Activated CD4-positive, alpha-beta T cell treated with anti-CD3 and anti-CD28 coated beads for 36 hours (primary cell): ENCODE measurements at regions not wholly inside any gene's neighbourhood (a gene's known extent, or its start where the extent isn't known, plus 50 kb on each side); places are given as distances from the start of the nearest gene placed in this dataset.
A peak's percentile ranks its signal among the peaks of the same experiment; 100 is the strongest.

Source experiments
- ATAC-seq: fragments of 200-7000 bp; cut with Tn5 transposase; one replicate; pipeline ENCODE4 v1.10.0; 2021; ENCODE audit warnings: mild to moderate bottlenecking, moderate library complexity
- CTCF ChIA-PET: fragments of 350-600 bp; sonication (Branson Sonifier 250); formaldehyde crosslinking; loops from one replicate; lab custom pipeline; 2021; ENCODE audit warnings: antibody characterized with exemption; lab: Charles Lee
- POLR2A ChIA-PET: fragments of 350-600 bp; sonication (Branson Sonifier 250); formaldehyde crosslinking; loops from one replicate; lab custom pipeline; 2021; ENCODE audit warnings: antibody characterized with exemption, inconsistent platforms; lab: Charles Lee
- DNase-seq: peaks from one replicate; pipeline ENCODE4 v3.0.0-alpha.2; 2020
- H3K27ac Mint-ChIP-seq: one replicate; pipeline ENCODE4 v1.8.0; 2021; ENCODE audit warnings: mixed read lengths
- H3K27me3 Mint-ChIP-seq: one replicate; pipeline ENCODE4 v1.8.0; 2021; ENCODE audit warnings: mixed read lengths
- H3K36me3 Mint-ChIP-seq: one replicate; pipeline ENCODE4 v1.8.0; 2021; ENCODE audit warnings: low read depth, mixed read lengths
- H3K4me1 Mint-ChIP-seq: one replicate; pipeline ENCODE4 v1.8.0; 2021; ENCODE audit warnings: mixed read lengths
- H3K4me3 Mint-ChIP-seq: one replicate; pipeline ENCODE4 v1.8.0; 2021; ENCODE audit warnings: mild to moderate bottlenecking, moderate library complexity, mixed read lengths
- H3K9me3 Mint-ChIP-seq: one replicate; pipeline ENCODE4 v1.8.0; 2021; ENCODE audit warnings: low read depth, mixed read lengths
- intact Hi-C, 2 experiments: fragments of 100-400 bp; cut with DNase I in 1 of 2; cut with micrococcal nuclease in 1 of 2; formaldehyde crosslinking; loops; one replicate each; pipeline versions ENCODE4 v1.14.2 to v1.15.1; 2022 to 2024; cut with DNase I, micrococcal nuclease

- H3K4me3 Mint-ChIP-seq: no peak overlapping the region
- no peaks in the 10 kb centered on the region for H3K27me3 Mint-ChIP-seq
- no peak for ATAC-seq
- ChIA-PET CTCF (no interaction called here), POLR2A (no interaction called here)
- no peak for DNase-seq
- H3K27ac Mint-ChIP-seq: no peak overlapping the region
- intact Hi-C loops: no loop called here
- H3K9me3 Mint-ChIP-seq: peaks cover 2% of the 10 kb centered on the region
- no peaks in the 10 kb centered on the region for H3K36me3 Mint-ChIP-seq
- H3K4me1 Mint-ChIP-seq: peaks cover 12% of the 10 kb centered on the region
Observed at GRCh38 chr17:77861981-77862645, 96.4 kb upstream of the TNRC6C start.

GRCh38 chr17:77862890-77863813 is 95.4 kb upstream of the TNRC6C start:
- POLR2A ChIA-PET: interaction anchor here (0.6 kb wide), 1 partner anchor 19 kb away, joined by 3 read pairs; no protein-coding TSS in a partner anchor
- intact Hi-C loops: no loop called here
- Mint-ChIP-seq H3K4me1 (peaks cover 2% of the 10 kb centered on the region), H3K27ac (no peak overlapping the region), H3K9me3 (peaks cover under 1% of the 10 kb centered on the region), H3K36me3 (no peaks in the 10 kb centered on the region), H3K27me3 (no peaks in the 10 kb centered on the region), H3K4me3 (no peak overlapping the region)
- ATAC-seq (no peak), DNase-seq (no peak)
- CTCF ChIA-PET: no interaction called here

- ATAC-seq (no peak), DNase-seq (no peak)
- H3K9me3 Mint-ChIP-seq: no peaks in the 10 kb centered on the region
- POLR2A ChIA-PET: interaction anchor here (0.6 kb wide), 1 partner anchor 20 kb away, joined by 3 read pairs; no protein-coding TSS in a partner anchor
- H3K4me1 Mint-ChIP-seq: no peaks in the 10 kb centered on the region
- no peak overlapping the region for H3K27ac Mint-ChIP-seq
- no peaks in the 10 kb centered on the region for H3K36me3 Mint-ChIP-seq
- H3K4me3 Mint-ChIP-seq: no peak overlapping the region
- intact Hi-C loops: no loop called here
- no peaks in the 10 kb centered on the region for H3K27me3 Mint-ChIP-seq
- CTCF ChIA-PET: no interaction called here
Observed at GRCh38 chr17:77863814-77864161, 94.7 kb upstream of the TNRC6C start.

GRCh38 chr17:77864234-77865111 is 94.0 kb upstream of the TNRC6C start:
- intact Hi-C loops: no loop called here
- POLR2A ChIA-PET: no interaction called here
- no peak for ATAC-seq

GRCh38 chr17:77865112-77865611 is 93.3 kb upstream of the TNRC6C start:
- Mint-ChIP-seq H3K36me3 (no peaks in the 10 kb centered on the region), H3K27ac (no peak overlapping the region), H3K9me3 (no peaks in the 10 kb centered on the region), H3K4me3 (no peak overlapping the region), H3K27me3 (no peaks in the 10 kb centered on the region), H3K4me1 (peaks cover 12% of the 10 kb centered on the region)
- intact Hi-C loops: no loop called here
- ChIA-PET CTCF (interaction anchor here (0.6 to 0.7 kb wide), 2 partner anchors 22 to 205 kb away, joined by 3 to 4 read pairs; no protein-coding TSS in a partner anchor), POLR2A (no interaction called here)
- ATAC-seq (no peak), DNase-seq (no peak)

More at GRCh38 chr17:77864234-77865111, 94.0 kb upstream of the TNRC6C start:
- no peak for DNase-seq
- H3K9me3 Mint-ChIP-seq: no peaks in the 10 kb centered on the region
- H3K4me1 Mint-ChIP-seq: peaks cover 6% of the 10 kb centered on the region
- H3K27me3 Mint-ChIP-seq: no peaks in the 10 kb centered on the region
- no peak overlapping the region for H3K4me3 Mint-ChIP-seq
- H3K36me3 Mint-ChIP-seq: no peaks in the 10 kb centered on the region
- CTCF ChIA-PET: interaction anchor here (0.7 kb wide), 1 partner anchor 205 kb away, joined by 4 read pairs; no protein-coding TSS in a partner anchor
- H3K27ac Mint-ChIP-seq: no peak overlapping the region

- no peak overlapping the region for H3K4me3 Mint-ChIP-seq
- DNase-seq: no peak
- H3K9me3 Mint-ChIP-seq: no peaks in the 10 kb centered on the region
- no peaks in the 10 kb centered on the region for H3K36me3 Mint-ChIP-seq
- H3K27me3 Mint-ChIP-seq: no peaks in the 10 kb centered on the region
- ChIA-PET POLR2A (no interaction called here), CTCF (interaction anchor here (0.6 kb wide), 1 partner anchor 22 kb away, joined by 3 read pairs; no protein-coding TSS in a partner anchor)
- no peak overlapping the region for H3K27ac Mint-ChIP-seq
- no peak for ATAC-seq
- intact Hi-C loops: no loop called here
- H3K4me1 Mint-ChIP-seq: peaks cover 12% of the 10 kb centered on the region
Observed at GRCh38 chr17:77865716-77866115, 92.8 kb upstream of the TNRC6C start.

GRCh38 chr17:77867308-77867781 is 91.2 kb upstream of the TNRC6C start:
- Mint-ChIP-seq H3K27me3 (no peaks in the 10 kb centered on the region), H3K4me1 (peaks cover 25% of the 10 kb centered on the region), H3K36me3 (no peaks in the 10 kb centered on the region), H3K9me3 (no peaks in the 10 kb centered on the region), H3K27ac (no peak overlapping the region), H3K4me3 (no peak overlapping the region)
- DNase-seq: no peak
- ATAC-seq: no peak
- ChIA-PET CTCF (interaction anchor here (0.5 kb wide), 1 partner anchor 8 kb away, joined by 4 read pairs; no protein-coding TSS in a partner anchor), POLR2A (no interaction called here)
- intact Hi-C loops: no loop called here

GRCh38 chr17:77867976-77868713 is 90.4 kb upstream of the TNRC6C start:
- POLR2A ChIA-PET: no interaction called here
- CTCF ChIA-PET: no interaction called here
- H3K27ac Mint-ChIP-seq: no peak overlapping the region

GRCh38 chr17:77869041-77869599 is 89.4 kb upstream of the TNRC6C start:
- Mint-ChIP-seq H3K4me3 (no peak overlapping the region), H3K27me3 (peaks cover 2% of the 10 kb centered on the region), H3K4me1 (peaks cover 42% of the 10 kb centered on the region), H3K9me3 (no peaks in the 10 kb centered on the region), H3K27ac (no peak overlapping the region), H3K36me3 (no peaks in the 10 kb centered on the region)
- intact Hi-C loops: no loop called here
- no peak for DNase-seq
- ChIA-PET CTCF (interaction anchor here (0.5 to 1.3 kb wide), 3 partner anchors 9 to 62 kb away, joined by 3 to 4 read pairs (median 3); no protein-coding TSS in a partner anchor), POLR2A (no interaction called here)
- no peak for ATAC-seq

More at GRCh38 chr17:77867976-77868713, 90.4 kb upstream of the TNRC6C start:
- H3K9me3 Mint-ChIP-seq: no peaks in the 10 kb centered on the region
- intact Hi-C loops: no loop called here
- H3K4me1 Mint-ChIP-seq: peaks cover 33% of the 10 kb centered on the region
- DNase-seq: no peak
- H3K4me3 Mint-ChIP-seq: no peak overlapping the region
- no peaks in the 10 kb centered on the region for H3K36me3 Mint-ChIP-seq
- peaks cover 2% of the 10 kb centered on the region for H3K27me3 Mint-ChIP-seq
- ATAC-seq: no peak

DNA sequence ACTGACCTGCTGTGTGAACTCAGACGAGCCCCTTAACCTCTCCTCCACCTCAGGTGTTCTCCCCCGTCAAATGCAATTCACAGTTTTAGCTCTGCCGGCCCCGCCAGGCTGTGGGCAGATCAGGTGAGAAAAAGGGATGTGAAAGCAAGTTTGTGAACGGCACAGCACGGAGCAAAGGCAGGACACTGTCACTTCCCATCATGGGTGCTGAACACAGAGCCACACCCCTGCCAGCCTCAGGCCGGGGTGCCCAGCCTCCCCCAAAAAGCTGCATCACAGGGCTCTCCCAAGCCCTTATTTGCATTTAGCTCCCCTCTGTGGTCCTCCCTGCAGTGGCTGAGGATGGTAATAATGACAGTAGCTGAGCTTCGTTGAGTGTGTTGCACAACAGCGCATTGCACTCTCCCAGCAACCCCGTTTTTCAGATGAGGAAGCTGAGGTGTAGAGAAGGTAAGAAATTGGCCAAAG is 88.8 kb upstream of the TNRC6C start:
- H3K27ac Mint-ChIP-seq: no peak overlapping the region
- intact Hi-C loops: no loop called here
- H3K9me3 Mint-ChIP-seq: no peaks in the 10 kb centered on the region
- H3K36me3 Mint-ChIP-seq: no peaks in the 10 kb centered on the region
- H3K4me1 Mint-ChIP-seq: peaks cover 43% of the 10 kb centered on the region
- no peak overlapping the region for H3K4me3 Mint-ChIP-seq
- CTCF ChIA-PET: interaction anchor here (1.2 to 1.3 kb wide), 2 partner anchors 8 to 16 kb away, joined by 3 to 4 read pairs; no protein-coding TSS in a partner anchor
- H3K27me3 Mint-ChIP-seq: peaks cover 2% of the 10 kb centered on the region
- ATAC-seq (peak; percentile 50), DNase-seq (peak; percentile 31)
- POLR2A ChIA-PET: interaction anchor here (0.8 kb wide), 1 partner anchor 89 kb away, joined by 3 read pairs; the partner anchor contains the start of gene TNRC6C
